SK-N-SH (cell line): ENCODE measurements at regions not wholly inside any gene's neighbourhood (a gene's known extent, or its start where the extent isn't known, plus 50 kb on each side); places are given as distances from the start of the nearest gene placed in this dataset.
A peak's percentile ranks its signal among the peaks of the same experiment; 100 is the strongest.

Source experiments
- CTCF ChIA-PET: fragments of 300-600, 350-600 bp; formaldehyde crosslinking; extraction: SDS; loops from one replicate; lab custom pipeline; 2021; lab: Yijun Ruan, JAX
- POLR2A ChIA-PET: fragments of 350-600 bp; sonication (Branson Sonifier 250); formaldehyde crosslinking; extraction: SDS; loops from one replicate; lab custom pipeline; 2020; ENCODE audit warnings: antibody characterized with exemption, inconsistent platforms; lab: Yijun Ruan, JAX
- DNase-seq: peaks from one replicate; pipeline ENCODE4 v3.0.0; 2012
- H2AFZ ChIP-seq: fragments of 200-600 bp; sonication (generic); 2 replicates; pipeline ENCODE4 v1.8.1; 2016; ENCODE audit warnings: antibody characterized with exemption, mild to moderate bottlenecking, low read depth
- H3F3A ChIP-seq: fragments of 200-600 bp; sonication (generic); replicated peaks from 2 replicates; pipeline ENCODE3; 2016; ENCODE audit warnings: antibody characterized with exemption, mild to moderate bottlenecking; ENCODE audit not compliant: insufficient read depth
- H3K27ac ChIP-seq, 2 experiments: fragments of 200-500 bp in 1 of 2; fragments of 200-600 bp in 1 of 2; sonication (Bioruptor generic) in 1 of 2; sonication (generic), shearing (Covaris generic) in 1 of 2; 2 replicates each; pipeline versions ENCODE4 v1.5.1 to v1.6.1; 2014 to 2016; ENCODE audit warnings: low read depth in 2 of 2, inconsistent platforms in 1 of 2, low read length in 1 of 2, mild to moderate bottlenecking in 1 of 2, mixed read lengths in 1 of 2
- H3K27me3 ChIP-seq: fragments of 200-600 bp; sonication (generic), shearing (Covaris generic); 2 replicates; pipeline ENCODE4 v1.6.1; 2016; ENCODE audit warnings: mixed run types; ENCODE audit not compliant: insufficient read depth
- H3K36me3 ChIP-seq, 2 experiments: fragments of 200-500 bp in 1 of 2; fragments of 200-600 bp in 1 of 2; sonication (Bioruptor generic) in 1 of 2; sonication (generic) in 1 of 2; replicated peaks in 1 of 2; 2 replicates each; pipeline versions ENCODE3 to v1.5.1; 2014 to 2016; ENCODE audit warnings: low read length in 1 of 2, mild to moderate bottlenecking in 1 of 2; ENCODE audit not compliant: insufficient read depth in 2 of 2, control insufficient read depth in 1 of 2
- H3K4me1 ChIP-seq, 2 experiments: fragments of 200-500 bp in 1 of 2; fragments of 200-600 bp in 1 of 2; sonication (Bioruptor generic) in 1 of 2; sonication (generic), shearing (Covaris generic) in 1 of 2; 2 replicates each; pipeline versions ENCODE4 v1.5.1 to v1.6.1; 2014 to 2016; ENCODE audit warnings: low read depth in 1 of 2, low read length in 1 of 2, mixed run types in 1 of 2; ENCODE audit not compliant: insufficient read depth in 2 of 2, control insufficient read depth in 1 of 2
- H3K4me2 ChIP-seq: fragments of 200-600 bp; sonication (generic), shearing (Covaris generic); 2 replicates; pipeline ENCODE4 v1.6.1; 2017; ENCODE audit warnings: mixed run types
- H3K4me3 ChIP-seq, 2 experiments: fragments of 200-500 bp in 1 of 2; fragments of 200-600 bp in 1 of 2; sonication (Bioruptor generic) in 1 of 2; sonication (generic), shearing (Covaris generic) in 1 of 2; 2 replicates each; pipeline versions ENCODE4 v1.5.1 to v1.8.1; 2014 to 2016; ENCODE audit warnings: low read depth in 2 of 2, inconsistent platforms in 1 of 2, low read length in 1 of 2, mild to moderate bottlenecking in 1 of 2, mixed read lengths in 1 of 2, moderate library complexity in 1 of 2
- H3K79me2 ChIP-seq: fragments of 200-600 bp; sonication (generic); 2 replicates; pipeline ENCODE4 v1.8.1; 2017; ENCODE audit warnings: mild to moderate bottlenecking; ENCODE audit not compliant: insufficient read depth
- H3K9ac ChIP-seq: fragments of 200-600 bp; sonication (generic); 2 replicates; pipeline ENCODE4 v1.6.1; 2017; ENCODE audit warnings: mixed run types
- H3K9me2 ChIP-seq: fragments of 200-600 bp; sonication (generic); 2 replicates; pipeline ENCODE4 v1.6.1; 2017; ENCODE audit warnings: mixed run types
- H3K9me3 ChIP-seq: fragments of 200-600 bp; sonication (generic); 2 replicates; pipeline ENCODE4 v1.6.1; 2017; ENCODE audit warnings: mixed run types, mild to moderate bottlenecking, moderate library complexity
- H4K20me1 ChIP-seq: fragments of 200-600 bp; sonication (generic); 2 replicates; pipeline ENCODE4 v1.6.1; 2017; ENCODE audit warnings: mild to moderate bottlenecking, mixed run types; ENCODE audit not compliant: insufficient read depth
- CHD2 ChIP-seq: fragments of 150-350 bp; IDR thresholded peaks from 2 replicates; pipeline ENCODE4 v1.6.1; 2018; ENCODE audit warnings: low read length; ENCODE audit not compliant: partially characterized antibody
- EP300 ChIP-seq, 2 experiments: IDR thresholded peaks; 2 replicates each; pipeline versions ENCODE4 v1.4.0 to v1.6.1; 2012; ENCODE audit warnings: borderline replicate concordance in 1 of 2, low read depth in 1 of 2, low read length in 1 of 2
- FOXM1 ChIP-seq: IDR thresholded peaks from 2 replicates; pipeline ENCODE4 v1.4.0; 2012; ENCODE audit warnings: low read depth, mild to moderate bottlenecking
- JUND ChIP-seq: IDR thresholded peaks from 2 replicates; pipeline ENCODE4 v1.4.0; 2012
- MXI1 ChIP-seq: IDR thresholded peaks from 2 replicates; pipeline ENCODE4 v1.6.1; 2012; ENCODE audit warnings: mild to moderate bottlenecking, low read depth, low read length, improper control_type of control experiment
- NRF1 ChIP-seq: IDR thresholded peaks from 2 replicates; pipeline ENCODE4 v1.6.1; 2012; ENCODE audit warnings: low read depth, mild to moderate bottlenecking, low read length
- RAD21 ChIP-seq: IDR thresholded peaks from 2 replicates; pipeline ENCODE4 v1.6.1; 2012; ENCODE audit warnings: mild to moderate bottlenecking, low read length
- RCOR1 ChIP-seq: fragments of 150-350 bp; IDR thresholded peaks from 2 replicates; pipeline ENCODE4 v1.6.1; 2017; ENCODE audit warnings: antibody characterized with exemption, low read length
- RXRA ChIP-seq: IDR thresholded peaks from 2 replicates; pipeline ENCODE4 v1.4.0; 2012; ENCODE audit warnings: low read depth, mild to moderate bottlenecking, borderline replicate concordance
- TAF1 ChIP-seq: IDR thresholded peaks from 2 replicates; pipeline ENCODE4 v1.6.1; 2012; ENCODE audit warnings: low read depth, mild to moderate bottlenecking, low read length, moderate library complexity, borderline replicate concordance
- TCF12 ChIP-seq: IDR thresholded peaks from 2 replicates; pipeline ENCODE4 v1.4.0; 2012
- WGBS: methylation state at CpG from one replicate; pipeline ENCODE4 v1.1.6; 2017; ENCODE audit warnings: low lambda C conversion rate; 5-methylcytosine and 5-hydroxymethylcytosine counted together
- TF ChIP-seq, protein P1 (sequence below): IDR thresholded peaks from 2 replicates; pipeline ENCODE4; 2012
- TF ChIP-seq, protein P2 (sequence below): IDR thresholded peaks from 2 replicates; pipeline ENCODE4 v1.4.0; 2012; ENCODE audit warnings: low read depth, borderline replicate concordance
- TF ChIP-seq, protein P3 (sequence below): fragments of 150-350 bp; IDR thresholded peaks from 2 replicates; pipeline ENCODE4 v1.6.1; 2016; ENCODE audit warnings: mild to moderate bottlenecking, low read depth, low read length
- TF ChIP-seq, protein P4 (sequence below): IDR thresholded peaks from 2 replicates; pipeline ENCODE4 v1.6.1; 2012; ENCODE audit warnings: mild to moderate bottlenecking, low read depth, low read length, moderate library complexity
- TF ChIP-seq, protein P5 (sequence below): fragments of 200-600 bp; sonication (generic); IDR thresholded peaks from 2 replicates; pipeline ENCODE4 v1.6.1; 2017; ENCODE audit warnings: antibody characterized with exemption, mild to moderate bottlenecking, moderate library complexity

DNA sequence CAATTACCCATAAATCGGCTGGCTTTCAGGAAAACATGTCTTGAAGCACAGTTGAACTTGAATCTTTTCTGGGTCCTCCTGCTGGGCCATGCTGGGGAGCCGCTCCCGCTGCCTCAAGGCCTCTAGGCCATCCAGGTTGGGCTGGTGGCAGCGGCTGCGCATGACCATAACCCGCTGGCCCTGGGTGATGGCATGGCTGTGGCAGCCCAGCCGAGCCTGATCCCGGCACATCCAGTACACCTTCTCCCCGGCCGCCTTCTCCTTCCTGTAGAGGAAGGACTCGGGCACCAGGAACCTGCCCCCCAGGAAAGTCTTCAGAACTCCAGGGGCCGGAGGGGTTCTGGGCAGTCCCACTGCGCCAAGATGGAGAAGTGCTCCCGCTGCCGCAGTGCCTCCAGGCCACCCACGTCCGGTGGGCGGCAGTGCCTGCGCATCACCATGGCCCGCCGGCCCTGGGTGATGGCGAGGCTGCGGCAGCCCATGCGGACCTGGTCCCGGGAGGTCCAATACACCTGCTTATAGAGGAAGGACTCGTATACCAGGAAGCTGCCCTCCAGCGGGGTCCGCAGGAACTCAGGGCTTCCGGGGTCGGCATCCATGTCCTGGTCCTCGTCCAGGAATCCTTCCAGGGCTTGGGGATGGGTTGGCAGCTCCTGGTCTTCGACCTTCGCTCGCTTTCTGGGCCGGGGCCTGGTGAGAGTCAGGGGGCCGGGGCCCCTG, 84.3 kb upstream of the FXR1 start:
- Histone ChIP-seq H3K27me3 (no peaks in the 10 kb centered on the region), H3K36me3 (no peaks in the 10 kb centered on the region), H3K4me1 (no peaks in the 10 kb centered on the region), H3K4me3 (no peak overlapping the region), H3K4me2 (no peak overlapping the region), H3K9ac (no peak overlapping the region), H3F3A (no peaks in the 10 kb centered on the region), H4K20me1 (no peaks in the 10 kb centered on the region), H3K9me3 (no peaks in the 10 kb centered on the region), H3K27ac (no peak overlapping the region), H3K9me2 (no peaks in the 10 kb centered on the region), H2AFZ (no peak overlapping the region), H3K79me2 (no peaks in the 10 kb centered on the region)
- DNase-seq = peak; percentile 15
- WGBS = 80% methylated on average over 26 of the region's 36 CpGs
- TF ChIP-seq RAD21 = no peak
- TF ChIP-seq, protein P1, sequence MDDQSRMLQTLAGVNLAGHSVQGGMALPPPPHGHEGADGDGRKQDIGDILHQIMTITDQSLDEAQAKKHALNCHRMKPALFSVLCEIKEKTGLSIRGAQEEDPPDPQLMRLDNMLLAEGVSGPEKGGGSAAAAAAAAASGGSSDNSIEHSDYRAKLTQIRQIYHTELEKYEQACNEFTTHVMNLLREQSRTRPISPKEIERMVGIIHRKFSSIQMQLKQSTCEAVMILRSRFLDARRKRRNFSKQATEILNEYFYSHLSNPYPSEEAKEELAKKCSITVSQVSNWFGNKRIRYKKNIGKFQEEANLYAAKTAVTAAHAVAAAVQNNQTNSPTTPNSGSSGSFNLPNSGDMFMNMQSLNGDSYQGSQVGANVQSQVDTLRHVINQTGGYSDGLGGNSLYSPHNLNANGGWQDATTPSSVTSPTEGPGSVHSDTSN = no peak
- TF ChIP-seq TCF12 = no peak
- no peak for TF ChIP-seq MXI1
- TF ChIP-seq, protein P2, sequence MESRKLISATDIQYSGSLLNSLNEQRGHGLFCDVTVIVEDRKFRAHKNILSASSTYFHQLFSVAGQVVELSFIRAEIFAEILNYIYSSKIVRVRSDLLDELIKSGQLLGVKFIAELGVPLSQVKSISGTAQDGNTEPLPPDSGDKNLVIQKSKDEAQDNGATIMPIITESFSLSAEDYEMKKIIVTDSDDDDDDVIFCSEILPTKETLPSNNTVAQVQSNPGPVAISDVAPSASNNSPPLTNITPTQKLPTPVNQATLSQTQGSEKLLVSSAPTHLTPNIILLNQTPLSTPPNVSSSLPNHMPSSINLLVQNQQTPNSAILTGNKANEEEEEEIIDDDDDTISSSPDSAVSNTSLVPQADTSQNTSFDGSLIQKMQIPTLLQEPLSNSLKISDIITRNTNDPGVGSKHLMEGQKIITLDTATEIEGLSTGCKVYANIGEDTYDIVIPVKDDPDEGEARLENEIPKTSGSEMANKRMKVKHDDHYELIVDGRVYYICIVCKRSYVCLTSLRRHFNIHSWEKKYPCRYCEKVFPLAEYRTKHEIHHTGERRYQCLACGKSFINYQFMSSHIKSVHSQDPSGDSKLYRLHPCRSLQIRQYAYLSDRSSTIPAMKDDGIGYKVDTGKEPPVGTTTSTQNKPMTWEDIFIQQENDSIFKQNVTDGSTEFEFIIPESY = no peak
- TF ChIP-seq JUND = no peak
- no peak for TF ChIP-seq TAF1
- no peak for TF ChIP-seq NRF1
- TF ChIP-seq FOXM1 = no peak
- TF ChIP-seq, protein P3, sequence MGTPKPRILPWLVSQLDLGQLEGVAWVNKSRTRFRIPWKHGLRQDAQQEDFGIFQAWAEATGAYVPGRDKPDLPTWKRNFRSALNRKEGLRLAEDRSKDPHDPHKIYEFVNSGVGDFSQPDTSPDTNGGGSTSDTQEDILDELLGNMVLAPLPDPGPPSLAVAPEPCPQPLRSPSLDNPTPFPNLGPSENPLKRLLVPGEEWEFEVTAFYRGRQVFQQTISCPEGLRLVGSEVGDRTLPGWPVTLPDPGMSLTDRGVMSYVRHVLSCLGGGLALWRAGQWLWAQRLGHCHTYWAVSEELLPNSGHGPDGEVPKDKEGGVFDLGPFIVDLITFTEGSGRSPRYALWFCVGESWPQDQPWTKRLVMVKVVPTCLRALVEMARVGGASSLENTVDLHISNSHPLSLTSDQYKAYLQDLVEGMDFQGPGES = no peak
- TF ChIP-seq EP300 (IDR thresholded peaks at IDR 0.05; ENCODE audit: borderline replicate concordance in 1 of 2, low read depth in 1 of 2, low read length in 1 of 2) = no peak
- TF ChIP-seq RXRA = no peak
- TF ChIP-seq, protein P4, sequence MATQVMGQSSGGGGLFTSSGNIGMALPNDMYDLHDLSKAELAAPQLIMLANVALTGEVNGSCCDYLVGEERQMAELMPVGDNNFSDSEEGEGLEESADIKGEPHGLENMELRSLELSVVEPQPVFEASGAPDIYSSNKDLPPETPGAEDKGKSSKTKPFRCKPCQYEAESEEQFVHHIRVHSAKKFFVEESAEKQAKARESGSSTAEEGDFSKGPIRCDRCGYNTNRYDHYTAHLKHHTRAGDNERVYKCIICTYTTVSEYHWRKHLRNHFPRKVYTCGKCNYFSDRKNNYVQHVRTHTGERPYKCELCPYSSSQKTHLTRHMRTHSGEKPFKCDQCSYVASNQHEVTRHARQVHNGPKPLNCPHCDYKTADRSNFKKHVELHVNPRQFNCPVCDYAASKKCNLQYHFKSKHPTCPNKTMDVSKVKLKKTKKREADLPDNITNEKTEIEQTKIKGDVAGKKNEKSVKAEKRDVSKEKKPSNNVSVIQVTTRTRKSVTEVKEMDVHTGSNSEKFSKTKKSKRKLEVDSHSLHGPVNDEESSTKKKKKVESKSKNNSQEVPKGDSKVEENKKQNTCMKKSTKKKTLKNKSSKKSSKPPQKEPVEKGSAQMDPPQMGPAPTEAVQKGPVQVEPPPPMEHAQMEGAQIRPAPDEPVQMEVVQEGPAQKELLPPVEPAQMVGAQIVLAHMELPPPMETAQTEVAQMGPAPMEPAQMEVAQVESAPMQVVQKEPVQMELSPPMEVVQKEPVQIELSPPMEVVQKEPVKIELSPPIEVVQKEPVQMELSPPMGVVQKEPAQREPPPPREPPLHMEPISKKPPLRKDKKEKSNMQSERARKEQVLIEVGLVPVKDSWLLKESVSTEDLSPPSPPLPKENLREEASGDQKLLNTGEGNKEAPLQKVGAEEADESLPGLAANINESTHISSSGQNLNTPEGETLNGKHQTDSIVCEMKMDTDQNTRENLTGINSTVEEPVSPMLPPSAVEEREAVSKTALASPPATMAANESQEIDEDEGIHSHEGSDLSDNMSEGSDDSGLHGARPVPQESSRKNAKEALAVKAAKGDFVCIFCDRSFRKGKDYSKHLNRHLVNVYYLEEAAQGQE = no peak
- TF ChIP-seq, protein P5, sequence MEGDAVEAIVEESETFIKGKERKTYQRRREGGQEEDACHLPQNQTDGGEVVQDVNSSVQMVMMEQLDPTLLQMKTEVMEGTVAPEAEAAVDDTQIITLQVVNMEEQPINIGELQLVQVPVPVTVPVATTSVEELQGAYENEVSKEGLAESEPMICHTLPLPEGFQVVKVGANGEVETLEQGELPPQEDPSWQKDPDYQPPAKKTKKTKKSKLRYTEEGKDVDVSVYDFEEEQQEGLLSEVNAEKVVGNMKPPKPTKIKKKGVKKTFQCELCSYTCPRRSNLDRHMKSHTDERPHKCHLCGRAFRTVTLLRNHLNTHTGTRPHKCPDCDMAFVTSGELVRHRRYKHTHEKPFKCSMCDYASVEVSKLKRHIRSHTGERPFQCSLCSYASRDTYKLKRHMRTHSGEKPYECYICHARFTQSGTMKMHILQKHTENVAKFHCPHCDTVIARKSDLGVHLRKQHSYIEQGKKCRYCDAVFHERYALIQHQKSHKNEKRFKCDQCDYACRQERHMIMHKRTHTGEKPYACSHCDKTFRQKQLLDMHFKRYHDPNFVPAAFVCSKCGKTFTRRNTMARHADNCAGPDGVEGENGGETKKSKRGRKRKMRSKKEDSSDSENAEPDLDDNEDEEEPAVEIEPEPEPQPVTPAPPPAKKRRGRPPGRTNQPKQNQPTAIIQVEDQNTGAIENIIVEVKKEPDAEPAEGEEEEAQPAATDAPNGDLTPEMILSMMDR = no peak
- TF ChIP-seq RCOR1 = no peak
- no peak for TF ChIP-seq CHD2
- ChIA-PET POLR2A (no interaction called here), CTCF (interaction anchor here (0.6 to 1.5 kb wide), 2 partner anchors 12 to 19 kb away, joined by 3 read pairs; no protein-coding TSS in a partner anchor)
